Adipocyte (in vitro differentiated cells): ENCODE measurements at regions not wholly inside any gene's neighbourhood (a gene's known extent, or its start where the extent isn't known, plus 50 kb on each side); places are given as distances from the start of the nearest gene placed in this dataset.

Experiments used
- DNase-seq: peaks from one replicate; pipeline ENCODE4 v3.0.0-alpha.2; 2015; ENCODE audit warnings: low read depth
- H3K27me3 ChIP-seq: replicated peaks from 2 replicates; pipeline ENCODE4 v1.7.0; 2013; ENCODE audit warnings: mild to moderate bottlenecking, low read length, moderate library complexity; ENCODE audit not compliant: control insufficient read depth, insufficient read depth
- H3K36me3 ChIP-seq: 2 replicates; pipeline ENCODE4 v1.7.0; 2013; ENCODE audit warnings: low read length, mild to moderate bottlenecking, moderate library complexity; ENCODE audit not compliant: control insufficient read depth, insufficient read depth, severe bottlenecking
- H3K4me1 ChIP-seq: 2 replicates; pipeline ENCODE4 v1.7.0; 2013; ENCODE audit warnings: mild to moderate bottlenecking, low read length, moderate library complexity; ENCODE audit not compliant: control insufficient read depth, insufficient read depth
- H3K4me3 ChIP-seq: 2 replicates; pipeline ENCODE4 v1.7.0; 2013; ENCODE audit warnings: mild to moderate bottlenecking, low read length, moderate library complexity
- H3K9ac ChIP-seq: 2 replicates; pipeline ENCODE4 v1.7.0; 2013; ENCODE audit warnings: mild to moderate bottlenecking, low read length, moderate library complexity
- H3K9me3 ChIP-seq: 2 replicates; pipeline ENCODE4 v1.7.0; 2013; ENCODE audit warnings: mild to moderate bottlenecking, low read length, moderate library complexity; ENCODE audit not compliant: control insufficient read depth

GRCh38 chr6:135759831-135760230 lies 91.7 kb upstream of the PDE7B start:
- no peaks in the 10 kb centered on the region for H3K9me3 ChIP-seq
- H3K36me3 ChIP-seq, result no peaks in the 10 kb centered on the region
- no peak for DNase-seq
- H3K27me3 ChIP-seq, result no peaks in the 10 kb centered on the region
- H3K9ac ChIP-seq, result no peak overlapping the region
- H3K4me3 ChIP-seq, result no peak overlapping the region
- no peaks in the 10 kb centered on the region for H3K4me1 ChIP-seq

DNA sequence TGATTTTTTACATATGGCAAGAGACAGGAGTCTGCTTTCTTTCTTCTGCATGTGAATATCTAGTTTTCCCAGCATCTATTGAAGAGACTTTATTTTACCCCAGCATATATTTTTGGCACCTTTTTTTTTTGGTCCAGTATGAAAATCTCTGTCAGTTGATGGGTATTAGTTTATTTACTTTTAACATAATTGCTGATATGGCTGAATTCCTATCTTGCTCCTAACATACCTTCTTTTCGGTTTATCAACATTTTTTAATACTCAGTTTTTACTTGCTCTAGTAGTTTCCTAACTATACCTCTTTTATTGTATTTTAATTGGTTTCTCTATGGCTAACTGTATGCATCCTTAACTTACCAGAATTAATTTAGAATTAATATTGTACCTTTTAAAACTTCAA lies 77.5 kb upstream of the PDE7B start:
- no peaks in the 10 kb centered on the region for H3K27me3 ChIP-seq
- H3K4me1 ChIP-seq, result no peaks in the 10 kb centered on the region
- H3K9ac ChIP-seq, result no peak overlapping the region
- H3K36me3 ChIP-seq, result no peaks in the 10 kb centered on the region
- no peak for DNase-seq
- no peak overlapping the region for H3K4me3 ChIP-seq
- H3K9me3 ChIP-seq, result no peaks in the 10 kb centered on the region

DNA sequence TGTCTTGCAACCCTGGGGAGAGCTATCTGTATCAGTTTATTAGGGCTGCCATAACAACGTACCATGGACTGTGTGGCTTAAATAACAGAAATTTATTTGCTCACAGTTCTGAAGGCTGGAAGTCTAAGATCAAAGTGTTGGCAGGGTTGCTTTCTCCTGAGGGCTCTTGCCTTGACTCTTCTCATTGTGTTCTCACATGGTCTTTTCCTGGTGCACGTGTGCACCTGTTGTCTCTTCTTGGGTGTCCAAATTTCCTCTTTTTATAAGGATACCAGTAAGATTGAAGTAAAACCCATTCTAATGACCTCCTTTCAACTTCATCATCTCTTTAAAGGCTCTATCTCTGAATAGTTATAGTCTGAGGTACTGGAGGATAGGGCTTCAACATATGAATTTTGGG lies 72.3 kb upstream of the PDE7B start:
- Histone ChIP-seq H3K36me3 (no peaks in the 10 kb centered on the region), H3K9me3 (no peaks in the 10 kb centered on the region), H3K4me3 (no peak overlapping the region), H3K27me3 (no peaks in the 10 kb centered on the region), H3K4me1 (no peaks in the 10 kb centered on the region), H3K9ac (no peak overlapping the region)
- no peak for DNase-seq

GRCh38 chr6:135780326-135780725 lies 71.2 kb upstream of the PDE7B start:
- Histone ChIP-seq H3K4me1 (no peaks in the 10 kb centered on the region), H3K36me3 (no peaks in the 10 kb centered on the region), H3K4me3 (no peak overlapping the region), H3K9me3 (no peaks in the 10 kb centered on the region), H3K27me3 (no peaks in the 10 kb centered on the region), H3K9ac (no peak overlapping the region)
- no peak for DNase-seq

DNA sequence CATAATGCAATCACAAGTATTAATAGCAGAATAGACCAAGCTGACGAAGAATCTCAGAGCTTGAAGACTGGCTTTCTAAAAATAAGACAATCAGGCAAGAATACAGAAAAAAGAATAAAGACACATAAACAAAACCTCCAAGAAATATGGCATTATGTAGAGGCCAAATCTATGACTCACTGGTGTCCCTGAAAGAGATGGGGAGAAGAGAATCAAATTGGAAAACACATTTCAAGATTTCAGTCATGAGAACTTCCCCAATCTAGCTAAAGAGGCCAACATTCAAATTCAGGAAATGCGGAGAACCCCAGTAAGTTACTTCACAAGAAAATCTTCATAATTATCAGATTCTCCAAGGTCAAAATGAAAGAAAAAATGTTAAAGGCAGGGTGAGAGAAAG lies 69.0 kb upstream of the PDE7B start:
- no peaks in the 10 kb centered on the region for H3K27me3 ChIP-seq
- H3K4me1 ChIP-seq, result no peaks in the 10 kb centered on the region
- DNase-seq, result peak; percentile 20
- no peaks in the 10 kb centered on the region for H3K9me3 ChIP-seq
- no peak overlapping the region for H3K9ac ChIP-seq
- H3K4me3 ChIP-seq, result no peak overlapping the region
- H3K36me3 ChIP-seq, result no peaks in the 10 kb centered on the region

GRCh38 chr6:135784507-135784906 lies 67.0 kb upstream of the PDE7B start:
- H3K9me3 ChIP-seq, result no peaks in the 10 kb centered on the region
- H3K36me3 ChIP-seq, result no peaks in the 10 kb centered on the region
- H3K4me1 ChIP-seq, result no peaks in the 10 kb centered on the region
- DNase-seq, result no peak
- H3K27me3 ChIP-seq, result no peaks in the 10 kb centered on the region
- no peak overlapping the region for H3K9ac ChIP-seq
- H3K4me3 ChIP-seq, result no peak overlapping the region

DNA sequence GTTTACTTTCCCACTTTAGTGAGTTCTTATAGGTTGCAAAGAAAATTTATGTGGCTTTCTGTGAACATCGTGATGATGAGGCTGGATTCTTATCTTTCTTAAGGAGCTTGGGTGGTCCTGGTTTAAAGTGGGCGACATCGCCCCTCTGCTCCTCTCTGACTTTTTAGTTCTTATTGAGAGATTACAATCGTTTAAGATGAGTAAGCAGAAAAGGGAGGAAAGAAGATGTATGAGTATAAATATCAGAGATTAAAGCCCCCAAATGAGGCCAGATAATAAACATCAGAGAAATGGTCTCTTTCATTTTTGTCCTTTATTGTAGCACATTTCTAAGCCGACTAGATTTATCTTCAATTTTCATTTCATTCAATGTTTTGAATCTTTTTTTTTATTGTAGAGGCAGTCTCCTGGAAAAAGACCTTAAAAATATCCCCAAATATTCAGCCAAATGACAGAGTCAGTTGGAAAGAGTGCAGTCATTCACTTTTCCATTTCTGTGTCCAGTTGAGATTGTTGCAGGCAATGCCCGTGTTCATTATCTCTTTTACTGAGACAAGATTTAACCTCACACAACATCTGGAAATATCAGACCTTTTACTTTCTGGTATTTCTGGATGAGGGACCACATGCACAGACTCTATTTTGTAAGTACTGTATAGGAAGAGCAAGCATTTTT lies 62.0 kb upstream of the PDE7B start:
- Histone ChIP-seq H3K9me3 (no peaks in the 10 kb centered on the region), H3K9ac (no peak overlapping the region)
- no peak for DNase-seq

GRCh38 chr6:135791441-135791840 lies 60.1 kb upstream of the PDE7B start:
- no peak overlapping the region for H3K9ac ChIP-seq
- H3K27me3 ChIP-seq, result no peaks in the 10 kb centered on the region
- no peak for DNase-seq
- no peak overlapping the region for H3K4me3 ChIP-seq
- no peaks in the 10 kb centered on the region for H3K36me3 ChIP-seq
- no peaks in the 10 kb centered on the region for H3K4me1 ChIP-seq
- no peaks in the 10 kb centered on the region for H3K9me3 ChIP-seq

More for the DNA sequence above, 62.0 kb upstream of the PDE7B start:
- H3K27me3 ChIP-seq, result no peaks in the 10 kb centered on the region
- no peak overlapping the region for H3K4me3 ChIP-seq
- H3K4me1 ChIP-seq, result no peaks in the 10 kb centered on the region
- no peaks in the 10 kb centered on the region for H3K36me3 ChIP-seq

DNA sequence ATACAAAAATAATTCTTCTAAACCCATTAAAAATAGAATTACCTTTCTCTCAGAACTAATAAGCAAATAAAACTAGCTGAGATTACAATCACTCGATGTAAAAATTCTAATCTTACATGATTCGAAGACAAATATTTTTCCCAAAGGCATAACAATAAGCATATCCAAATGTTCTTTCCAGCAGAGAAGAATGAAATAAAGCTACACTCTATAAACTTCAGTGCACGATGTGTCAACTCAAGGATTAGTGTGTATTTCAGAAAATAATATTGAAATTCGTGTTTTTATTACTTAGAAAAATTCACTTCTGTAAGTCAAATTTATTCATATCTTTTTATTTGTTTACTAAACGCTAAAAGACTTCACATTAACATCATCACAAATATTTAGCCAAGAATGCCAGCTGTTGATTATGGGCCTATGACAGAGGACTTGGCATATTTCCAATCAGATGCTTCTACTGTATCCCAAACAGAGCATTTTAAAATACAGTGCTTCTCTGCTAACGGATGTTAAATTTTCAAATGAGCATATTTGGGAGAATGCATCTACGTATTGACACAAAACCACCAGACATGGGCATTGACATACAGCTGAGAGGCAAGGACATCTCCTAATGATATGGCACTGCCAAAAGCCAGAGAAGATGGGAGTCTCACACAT lies 54.7 kb upstream of the PDE7B start:
- Histone ChIP-seq H3K9me3 (no peaks in the 10 kb centered on the region), H3K27me3 (no peaks in the 10 kb centered on the region), H3K4me1 (no peaks in the 10 kb centered on the region), H3K9ac (no peak overlapping the region), H3K4me3 (no peak overlapping the region), H3K36me3 (no peaks in the 10 kb centered on the region)
- DNase-seq, result no peak

- H3K9me3 ChIP-seq, result no peaks in the 10 kb centered on the region
Measured at GRCh38 chr6:135797361-135797760, 54.1 kb upstream of the PDE7B start.

GRCh38 chr6:135798751-135799515 lies 52.6 kb upstream of the PDE7B start:
- H3K4me3 ChIP-seq, result no peak overlapping the region
- H3K36me3 ChIP-seq, result no peaks in the 10 kb centered on the region
- no peaks in the 10 kb centered on the region for H3K9me3 ChIP-seq
- no peaks in the 10 kb centered on the region for H3K27me3 ChIP-seq
- no peaks in the 10 kb centered on the region for H3K4me1 ChIP-seq
- no peak overlapping the region for H3K9ac ChIP-seq
- no peak for DNase-seq

More at GRCh38 chr6:135797361-135797760, 54.1 kb upstream of the PDE7B start:
- H3K36me3 ChIP-seq, result no peaks in the 10 kb centered on the region
- no peaks in the 10 kb centered on the region for H3K4me1 ChIP-seq
- H3K9ac ChIP-seq, result no peak overlapping the region
- DNase-seq, result no peak
- no peak overlapping the region for H3K4me3 ChIP-seq
- H3K27me3 ChIP-seq, result no peaks in the 10 kb centered on the region
